CD4-positive, alpha-beta memory T cell (primary cell): ENCODE measurements at regions not wholly inside any gene's neighbourhood (a gene's known extent, or its start where the extent isn't known, plus 50 kb on each side); places are given as distances from the start of the nearest gene placed in this dataset.

ENCODE experiments used
- CTCF ChIA-PET: fragments of 350-600 bp; sonication (Branson Sonifier 250); formaldehyde crosslinking; loops from one replicate; lab custom pipeline; 2021; ENCODE audit warnings: inconsistent platforms; ENCODE audit not compliant: partially characterized antibody; lab: Charles Lee
- POLR2A ChIA-PET: fragments of 350-600 bp; sonication (Branson Sonifier 250); formaldehyde crosslinking; loops from one replicate; lab custom pipeline; 2021; ENCODE audit not compliant: partially characterized antibody; lab: Charles Lee
- DNase-seq, 5 donors: peaks; one replicate each; pipeline versions ENCODE4 v3.0.0 to v3.0.0-alpha.2; 2020 to 2022; ENCODE audit warnings: mixed read lengths in 1 of 5
- H3K27ac ChIP-seq: one replicate; pipeline ENCODE4 v1.7.0; 2013; ENCODE audit warnings: low read depth, low read length
- H3K27me3 ChIP-seq: 2 replicates; pipeline ENCODE4 v1.7.0; 2013; ENCODE audit warnings: mild to moderate bottlenecking, low read length, moderate library complexity; ENCODE audit not compliant: insufficient read depth
- H3K36me3 ChIP-seq: 2 replicates; pipeline ENCODE4 v1.7.0; 2013; ENCODE audit warnings: mild to moderate bottlenecking, low read length, moderate library complexity; ENCODE audit not compliant: insufficient read depth
- H3K4me1 ChIP-seq: 2 replicates; pipeline ENCODE4 v1.7.0; 2013; ENCODE audit warnings: mild to moderate bottlenecking, low read length, moderate library complexity; ENCODE audit not compliant: insufficient read depth
- H3K4me3 ChIP-seq, 2 donors: one replicate each; pipeline ENCODE4 v1.7.0; 2013; ENCODE audit warnings: low read length in 2 of 2, mild to moderate bottlenecking in 1 of 2
- H3K9me3 ChIP-seq, 2 donors: one replicate each; pipeline ENCODE4 v1.7.0; 2013; ENCODE audit warnings: low read length in 2 of 2, control low read depth in 1 of 2; ENCODE audit not compliant: control insufficient read depth in 1 of 2
- H3K27ac Mint-ChIP-seq, 7 donors: one replicate each; pipeline ENCODE4 v1.8.0; 2020 to 2021; ENCODE audit warnings: mixed read lengths in 7 of 7, mild to moderate bottlenecking in 6 of 7, inconsistent platforms in 3 of 7, moderate library complexity in 3 of 7
- H3K27me3 Mint-ChIP-seq, 2 donors: one replicate each; pipeline ENCODE4 v1.8.0; 2020 to 2021; ENCODE audit warnings: mixed read lengths in 2 of 2
- H3K36me3 Mint-ChIP-seq, 2 donors: one replicate each; pipeline ENCODE4 v1.8.0; 2020 to 2021; ENCODE audit warnings: mixed read lengths in 2 of 2, inconsistent platforms in 1 of 2, mild to moderate bottlenecking in 1 of 2
- H3K4me1 Mint-ChIP-seq, 4 donors: one replicate each; pipeline ENCODE4 v1.8.0; 2020 to 2021; ENCODE audit warnings: mixed read lengths in 4 of 4, mild to moderate bottlenecking in 1 of 4
- H3K4me3 Mint-ChIP-seq, 8 donors: one replicate each; pipeline ENCODE4 v1.8.0; 2020 to 2021; ENCODE audit warnings: mixed read lengths in 8 of 8, mild to moderate bottlenecking in 7 of 8, moderate library complexity in 6 of 8, inconsistent platforms in 3 of 8
- H3K9me3 Mint-ChIP-seq, 8 donors: one replicate each; pipeline ENCODE4 v1.8.0; 2020 to 2021; ENCODE audit warnings: mixed read lengths in 8 of 8, mild to moderate bottlenecking in 5 of 8, inconsistent platforms in 3 of 8, moderate library complexity in 1 of 8
- intact Hi-C: fragments of 100-400 bp; cut with micrococcal nuclease; formaldehyde crosslinking; loops from one replicate; pipeline ENCODE4 v1.15.1; 2023

DNA sequence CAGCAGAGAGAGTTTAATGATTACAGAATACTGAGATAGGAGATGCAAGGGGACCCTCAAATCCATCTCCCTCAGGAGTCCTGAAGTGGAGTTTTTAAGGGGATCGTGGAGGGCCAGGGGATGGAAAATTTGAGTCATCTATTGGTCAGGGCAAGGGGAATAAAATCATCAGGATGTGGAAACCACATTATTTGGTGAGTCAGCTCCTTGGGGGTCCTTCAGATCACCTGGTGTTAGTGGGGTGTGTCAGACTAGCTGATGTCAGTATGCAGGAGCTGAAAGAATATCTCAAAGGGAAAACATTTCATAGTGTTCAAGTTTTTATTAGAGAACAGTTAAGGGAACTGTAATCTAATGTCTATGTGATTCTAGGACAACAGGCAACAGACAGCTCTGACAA is 183.0 kb upstream of the FTMT start:
- intact Hi-C loops = no loop called here
- Mint-ChIP-seq H3K4me1 (no peaks in the 10 kb centered on the region), H3K4me3 (no peak overlapping the region), H3K27me3 (no peaks in the 10 kb centered on the region), H3K36me3 (no peaks in the 10 kb centered on the region), H3K9me3 (peaks cover 0 to 29% (median 15%) of the 10 kb centered on the region in 8 donors), H3K27ac (no peak overlapping the region)
- Histone ChIP-seq H3K9me3 (peaks cover 0 to 4% of the 10 kb centered on the region in 2 donors), H3K4me3 (no peak overlapping the region), H3K36me3 (no peaks in the 10 kb centered on the region), H3K27ac (no peak overlapping the region), H3K27me3 (no peaks in the 10 kb centered on the region), H3K4me1 (no peaks in the 10 kb centered on the region)
- POLR2A ChIA-PET = no interaction called here
- no peak for DNase-seq
- CTCF ChIA-PET = no interaction called here

DNA sequence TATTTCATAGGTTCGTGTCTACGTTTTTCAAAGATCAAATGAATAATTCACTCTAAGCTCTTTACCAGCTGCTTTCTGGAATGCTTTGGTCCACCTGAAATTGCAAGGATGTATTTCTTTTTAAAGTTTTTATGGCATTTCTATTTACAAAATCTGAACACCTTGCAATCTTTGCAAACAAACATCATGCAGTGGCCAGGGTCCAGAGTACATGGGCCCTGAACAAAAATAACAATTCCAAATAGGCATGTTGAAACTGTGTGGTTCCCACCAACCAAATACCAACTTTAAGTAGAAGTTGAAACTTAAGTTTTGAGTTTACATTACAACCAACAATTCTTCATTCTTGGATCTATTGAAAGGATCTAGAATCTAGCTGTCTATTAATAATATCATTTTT is 180.1 kb upstream of the FTMT start:
- H3K36me3 Mint-ChIP-seq = no peaks in the 10 kb centered on the region
- Histone ChIP-seq H3K4me3 (no peak overlapping the region), H3K9me3 (peaks cover 0 to 4% of the 10 kb centered on the region in 2 donors), H3K4me1 (no peaks in the 10 kb centered on the region), H3K27ac (no peak overlapping the region), H3K27me3 (no peaks in the 10 kb centered on the region), H3K36me3 (no peaks in the 10 kb centered on the region)
- POLR2A ChIA-PET = no interaction called here
- H3K27ac Mint-ChIP-seq = no peak overlapping the region
- intact Hi-C loops = no loop called here
- no peaks in the 10 kb centered on the region for H3K4me1 Mint-ChIP-seq
- no peak for DNase-seq
- peaks cover 0 to 13% (median 3%) of the 10 kb centered on the region in 8 donors for H3K9me3 Mint-ChIP-seq
- CTCF ChIA-PET = no interaction called here
- no peak overlapping the region for H3K4me3 Mint-ChIP-seq
- no peaks in the 10 kb centered on the region for H3K27me3 Mint-ChIP-seq

DNA sequence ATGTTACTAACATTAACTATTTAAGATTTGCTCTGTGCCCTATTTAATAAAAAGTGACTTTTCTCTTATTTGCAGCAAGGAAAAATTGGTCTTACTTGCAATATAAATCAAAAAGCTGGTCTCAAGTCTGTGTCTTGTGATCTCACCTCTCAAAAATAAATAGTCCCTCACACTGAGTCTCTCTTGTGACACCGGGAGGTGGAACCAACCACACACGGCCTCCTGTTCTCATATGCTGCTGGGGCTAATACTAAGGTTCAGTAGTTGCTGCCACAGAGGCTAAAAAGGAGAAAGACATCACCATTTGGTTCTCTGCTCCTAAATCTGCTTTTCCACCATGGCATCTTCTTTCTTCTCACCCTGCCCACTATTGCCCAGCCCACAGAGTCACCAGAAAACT is 175.8 kb upstream of the FTMT start:
- no peak overlapping the region for H3K4me3 ChIP-seq
- no peak for DNase-seq
- Mint-ChIP-seq H3K9me3 (peaks cover 0 to 19% (median under 1%) of the 10 kb centered on the region in 8 donors), H3K36me3 (no peaks in the 10 kb centered on the region), H3K4me1 (no peaks in the 10 kb centered on the region), H3K4me3 (no peak overlapping the region), H3K27ac (no peak overlapping the region), H3K27me3 (no peaks in the 10 kb centered on the region)
- H3K27ac ChIP-seq = no peak overlapping the region
- POLR2A ChIA-PET = no interaction called here
- intact Hi-C loops = no loop called here
- no peaks in the 10 kb centered on the region for H3K9me3 ChIP-seq
- no peaks in the 10 kb centered on the region for H3K36me3 ChIP-seq
- CTCF ChIA-PET = no interaction called here
- no peaks in the 10 kb centered on the region for H3K4me1 ChIP-seq
- no peaks in the 10 kb centered on the region for H3K27me3 ChIP-seq

DNA sequence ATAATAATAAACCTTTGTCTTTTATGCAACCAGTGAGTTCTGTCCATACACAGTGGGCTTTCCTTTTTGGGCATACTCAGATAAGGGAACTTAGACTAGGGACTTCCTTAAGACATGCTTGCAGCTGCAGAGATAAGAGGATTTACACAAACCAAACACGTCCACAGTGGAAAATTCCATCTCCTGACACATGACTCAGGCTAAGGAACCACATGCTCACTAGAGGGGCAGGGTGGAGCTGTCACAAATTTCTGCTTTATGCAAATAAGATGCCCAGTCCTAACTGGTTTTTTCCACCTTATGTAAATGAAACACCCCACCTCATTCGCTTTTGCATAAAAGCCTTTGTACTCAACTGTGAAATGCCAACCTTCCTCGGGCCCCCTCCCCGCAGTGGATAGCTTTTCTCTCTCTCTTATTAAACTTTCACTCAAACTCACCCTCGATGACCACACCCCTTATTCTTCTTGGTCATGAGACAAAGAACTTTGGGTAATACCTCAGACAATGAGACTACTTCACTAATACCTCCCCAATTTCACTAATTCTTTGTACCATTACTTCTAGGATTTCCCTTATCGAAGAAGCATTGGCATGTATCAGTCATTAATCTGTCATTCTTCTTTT is 170.3 kb upstream of the FTMT start:
- H3K9me3 Mint-ChIP-seq = peaks cover 0 to 19% (median 4%) of the 10 kb centered on the region in 8 donors
- Histone ChIP-seq H3K4me3 (no peak overlapping the region), H3K27ac (no peak overlapping the region), H3K27me3 (no peaks in the 10 kb centered on the region), H3K9me3 (no peaks in the 10 kb centered on the region), H3K36me3 (no peaks in the 10 kb centered on the region), H3K4me1 (no peaks in the 10 kb centered on the region)
- intact Hi-C loops = no loop called here
- no peaks in the 10 kb centered on the region for H3K4me1 Mint-ChIP-seq
- ChIA-PET POLR2A (no interaction called here), CTCF (no interaction called here)
- H3K27me3 Mint-ChIP-seq = no peaks in the 10 kb centered on the region
- H3K27ac Mint-ChIP-seq = no peak overlapping the region
- H3K36me3 Mint-ChIP-seq = no peaks in the 10 kb centered on the region
- H3K4me3 Mint-ChIP-seq = no peak overlapping the region
- DNase-seq = no peak

DNA sequence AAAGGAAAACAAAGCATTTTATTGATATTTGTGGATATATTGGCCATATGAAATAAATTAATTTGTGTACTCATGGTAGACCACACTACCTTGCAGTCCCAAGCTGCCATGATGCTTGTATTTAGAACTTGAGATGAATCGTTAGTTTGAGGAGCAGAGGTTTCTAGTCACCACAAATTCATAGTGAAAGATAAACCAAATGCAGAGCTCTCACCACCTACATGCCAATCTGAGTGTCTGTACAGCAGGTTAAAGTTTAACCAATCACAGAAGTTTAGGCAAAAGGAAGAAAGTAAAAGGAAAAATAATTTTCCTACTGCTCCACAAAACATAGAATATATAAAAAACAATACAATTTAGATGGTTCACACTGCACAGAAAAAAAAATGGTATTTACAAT is 163.6 kb upstream of the FTMT start:
- no peak overlapping the region for H3K4me3 Mint-ChIP-seq
- Histone ChIP-seq H3K9me3 (peaks cover 0 to 4% of the 10 kb centered on the region in 2 donors), H3K4me3 (no peak overlapping the region), H3K4me1 (no peaks in the 10 kb centered on the region), H3K27me3 (no peaks in the 10 kb centered on the region), H3K27ac (no peak overlapping the region), H3K36me3 (no peaks in the 10 kb centered on the region)
- POLR2A ChIA-PET = no interaction called here
- intact Hi-C loops = no loop called here
- no peak overlapping the region for H3K27ac Mint-ChIP-seq
- no peak for DNase-seq
- H3K27me3 Mint-ChIP-seq = no peaks in the 10 kb centered on the region
- H3K36me3 Mint-ChIP-seq = no peaks in the 10 kb centered on the region
- CTCF ChIA-PET = no interaction called here
- peaks cover 0 to 6% (median 1%) of the 10 kb centered on the region in 8 donors for H3K9me3 Mint-ChIP-seq
- no peaks in the 10 kb centered on the region for H3K4me1 Mint-ChIP-seq

DNA sequence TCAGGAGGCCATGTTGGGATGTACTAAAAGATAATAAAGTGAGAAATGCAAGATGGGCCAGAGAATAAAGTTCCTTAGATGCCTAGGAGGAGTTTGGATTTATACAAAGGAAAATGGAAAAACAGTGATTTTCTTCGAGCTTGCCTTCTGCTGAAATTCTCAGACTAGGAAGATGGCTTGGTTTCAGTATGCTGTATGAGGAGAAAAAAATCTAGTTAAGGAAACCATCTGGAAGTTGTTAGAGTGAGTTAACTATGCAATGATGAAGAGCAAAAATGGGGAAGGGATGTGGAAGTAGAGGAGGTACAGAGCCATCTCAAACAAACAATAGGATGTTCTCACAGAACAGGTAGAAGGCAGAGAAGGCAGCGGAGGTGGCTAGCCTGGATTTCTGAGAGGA is 162.9 kb upstream of the FTMT start:
- no peaks in the 10 kb centered on the region for H3K4me1 Mint-ChIP-seq
- POLR2A ChIA-PET = no interaction called here
- peaks cover 0 to 6% (median 1%) of the 10 kb centered on the region in 8 donors for H3K9me3 Mint-ChIP-seq

DNA sequence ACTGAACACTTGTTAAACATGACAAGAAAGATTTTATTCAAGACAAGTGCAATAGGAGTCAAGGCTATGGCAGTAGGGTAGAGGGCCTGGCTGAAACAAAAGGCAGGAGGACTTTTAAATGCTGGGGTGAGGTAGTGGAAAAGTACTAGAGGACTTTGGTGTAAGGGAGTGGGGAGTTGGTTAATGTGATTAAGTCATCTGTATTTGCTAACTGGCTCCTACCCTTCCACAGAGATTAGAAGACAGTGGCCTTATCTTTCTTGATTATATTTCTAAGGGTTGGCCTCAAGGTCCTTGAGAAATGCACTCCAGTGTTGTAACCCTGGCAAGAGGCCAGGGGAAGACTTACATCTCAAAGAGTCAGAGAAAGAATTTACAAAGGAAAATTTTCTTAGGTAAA is 160.2 kb upstream of the FTMT start:
- no peaks in the 10 kb centered on the region for H3K36me3 Mint-ChIP-seq
- intact Hi-C loops = no loop called here
- CTCF ChIA-PET = no interaction called here
- DNase-seq = no peak
- H3K27ac Mint-ChIP-seq = no peak overlapping the region
- Histone ChIP-seq H3K27ac (no peak overlapping the region), H3K27me3 (no peaks in the 10 kb centered on the region), H3K4me1 (no peaks in the 10 kb centered on the region), H3K4me3 (no peak overlapping the region), H3K36me3 (no peaks in the 10 kb centered on the region), H3K9me3 (peaks cover 0 to 4% of the 10 kb centered on the region in 2 donors)
- peaks cover 0 to 3% (median 0%) of the 10 kb centered on the region in 4 donors for H3K4me1 Mint-ChIP-seq
- H3K27me3 Mint-ChIP-seq = no peaks in the 10 kb centered on the region
- POLR2A ChIA-PET = no interaction called here
- no peak overlapping the region for H3K4me3 Mint-ChIP-seq
- H3K9me3 Mint-ChIP-seq = peaks cover 0 to 4% (median 1%) of the 10 kb centered on the region in 8 donors

More for the DNA sequence above, 162.9 kb upstream of the FTMT start:
- no peaks in the 10 kb centered on the region for H3K27me3 ChIP-seq
- H3K36me3 ChIP-seq = no peaks in the 10 kb centered on the region
- no peaks in the 10 kb centered on the region for H3K27me3 Mint-ChIP-seq
- no peak overlapping the region for H3K4me3 ChIP-seq
- no peak overlapping the region for H3K4me3 Mint-ChIP-seq
- no peaks in the 10 kb centered on the region for H3K4me1 ChIP-seq
- intact Hi-C loops = no loop called here
- H3K27ac ChIP-seq = no peak overlapping the region
- CTCF ChIA-PET = no interaction called here
- peaks cover 0 to 4% of the 10 kb centered on the region in 2 donors for H3K9me3 ChIP-seq
- no peaks in the 10 kb centered on the region for H3K36me3 Mint-ChIP-seq
- H3K27ac Mint-ChIP-seq = no peak overlapping the region
- DNase-seq = no peak
